MCF 10A (cell line): ENCODE measurements at regions not wholly inside any gene's neighbourhood (a gene's known extent, or its start where the extent isn't known, plus 50 kb on each side); places are given as distances from the start of the nearest gene placed in this dataset.

ENCODE experiments used
- BruUV-seq: library from RNA; stranded (reverse); fragments of 400-500 nt; replicated peaks from 2 replicates; lab custom pipeline; 2021; lab: Mats Ljungman, UMichigan
- CTCF ChIA-PET: fragments of 300-600 bp; sonication (Branson Sonifier 250); formaldehyde crosslinking; extraction: SDS; loops from one replicate; lab custom pipeline; 2021; ENCODE audit warnings: antibody characterized with exemption, inconsistent platforms; lab: Yijun Ruan, JAX
- POLR2A ChIA-PET: fragments of 300-600, 350-650 bp; sonication (Branson Sonifier 250); formaldehyde crosslinking; extraction: SDS; loops from one replicate; lab custom pipeline; 2020; ENCODE audit warnings: antibody characterized with exemption, inconsistent platforms; lab: Yijun Ruan, JAX
- DNase-seq: peaks from one replicate; pipeline ENCODE4 v3.0.0-alpha.2; 2018; ENCODE audit not compliant: unreplicated experiment
- H3K27ac Mint-ChIP-seq: one replicate; pipeline ENCODE4 v1.8.0; 2022; ENCODE audit warnings: mild to moderate bottlenecking, low read depth, mixed read lengths; ENCODE audit not compliant: unreplicated experiment
- H3K27me3 Mint-ChIP-seq: one replicate; pipeline ENCODE4 v1.8.0; 2022; ENCODE audit warnings: mixed read lengths; ENCODE audit not compliant: insufficient read depth, unreplicated experiment
- H3K36me3 Mint-ChIP-seq: one replicate; pipeline ENCODE4 v1.8.0; 2022; ENCODE audit warnings: mild to moderate bottlenecking, moderate library complexity, mixed read lengths; ENCODE audit not compliant: insufficient read depth, unreplicated experiment
- H3K4me1 Mint-ChIP-seq: one replicate; pipeline ENCODE4 v1.8.0; 2022; ENCODE audit warnings: mixed read lengths; ENCODE audit not compliant: insufficient read depth, unreplicated experiment
- H3K4me3 Mint-ChIP-seq: one replicate; pipeline ENCODE4 v1.8.0; 2022; ENCODE audit warnings: mild to moderate bottlenecking, moderate library complexity, mixed read lengths; ENCODE audit not compliant: unreplicated experiment
- H3K9me3 Mint-ChIP-seq: one replicate; pipeline ENCODE4 v1.8.0; 2022; ENCODE audit warnings: mixed read lengths; ENCODE audit not compliant: unreplicated experiment
- CTCF ChIP-seq: fragments of 200-600 bp; IDR thresholded peaks from one replicate; pipeline ENCODE4 v1.8.0; 2022; ENCODE audit warnings: antibody characterized with exemption, mild to moderate bottlenecking; ENCODE audit not compliant: unreplicated experiment
- intact Hi-C: fragments of 100-400 bp; cut with micrococcal nuclease; formaldehyde crosslinking; loops from 2 replicates; pipeline ENCODE4 v1.14.1; 2022

- Mint-ChIP-seq H3K27ac (peak overlapping the region; percentile 8), H3K9me3 (peaks cover 12% of the 10 kb centered on the region), H3K4me1 (no peaks in the 10 kb centered on the region), H3K27me3 (no peaks in the 10 kb centered on the region), H3K4me3 (no peak overlapping the region), H3K36me3 (peaks cover 6% of the 10 kb centered on the region)
- POLR2A ChIA-PET: no interaction called here
- no TSS peak for BruUV-seq
- DNase-seq: no peak
- intact Hi-C loops: no loop called here
- CTCF ChIA-PET: interaction anchor here (0.5 to 1.3 kb wide), 7 partner anchors 8 to 1681 kb away, joined by 3 to 5 read pairs (median 3); no protein-coding TSS in a partner anchor
- no peak for TF ChIP-seq CTCF
These were observed 351.9 kb downstream of the ADGRL2 start for GRCh38 chr1:82152356-82153271.

GRCh38 chr1:82145656-82146055, 344.9 kb downstream of the ADGRL2 start:
- Mint-ChIP-seq H3K4me1 (no peaks in the 10 kb centered on the region), H3K36me3 (no peaks in the 10 kb centered on the region), H3K27ac (no peak overlapping the region), H3K27me3 (no peaks in the 10 kb centered on the region), H3K9me3 (peaks cover 5% of the 10 kb centered on the region), H3K4me3 (no peak overlapping the region)
- ChIA-PET POLR2A (no interaction called here), CTCF (no interaction called here)
- TF ChIP-seq CTCF: no peak
- no peak for DNase-seq
- BruUV-seq: no TSS peak
- intact Hi-C loops: no loop called here

GRCh38 chr1:82143108-82143833, 342.5 kb downstream of the ADGRL2 start:
- Mint-ChIP-seq H3K36me3 (no peaks in the 10 kb centered on the region), H3K27me3 (no peaks in the 10 kb centered on the region), H3K4me1 (no peaks in the 10 kb centered on the region), H3K9me3 (no peaks in the 10 kb centered on the region), H3K27ac (no peak overlapping the region), H3K4me3 (no peak overlapping the region)
- ChIA-PET POLR2A (interaction anchor here (0.7 kb wide), 1 partner anchor 105 kb away, joined by 3 read pairs; no protein-coding TSS in a partner anchor), CTCF (no interaction called here)
- BruUV-seq: no TSS peak
- intact Hi-C loops: no loop called here
- no peak for DNase-seq
- no peak for TF ChIP-seq CTCF

- POLR2A ChIA-PET: no interaction called here
- H3K27ac Mint-ChIP-seq: no peak overlapping the region
- no peaks in the 10 kb centered on the region for H3K27me3 Mint-ChIP-seq
- intact Hi-C loops: no loop called here
- DNase-seq: no peak
- H3K36me3 Mint-ChIP-seq: no peaks in the 10 kb centered on the region
- no peaks in the 10 kb centered on the region for H3K9me3 Mint-ChIP-seq
- TF ChIP-seq CTCF: no peak
- CTCF ChIA-PET: interaction anchor here (1.4 kb wide), 1 partner anchor 11 kb away, joined by 5 read pairs; no protein-coding TSS in a partner anchor
- no peak overlapping the region for H3K4me3 Mint-ChIP-seq
- BruUV-seq: no TSS peak
- no peaks in the 10 kb centered on the region for H3K4me1 Mint-ChIP-seq
These were observed 340.7 kb downstream of the ADGRL2 start for GRCh38 chr1:82141390-82141789.
